Spleen (tissue), 11 donors: ENCODE measurements at regions not wholly inside any gene's neighbourhood (a gene's known extent, or its start where the extent isn't known, plus 50 kb on each side); places are given as distances from the start of the nearest gene placed in this dataset.

Experiments
- DNase-seq: peaks from one replicate; pipeline ENCODE4 v3.0.0-alpha.2; 2020
- H3K27ac ChIP-seq, 8 donors: fragments of 200-600 bp; sonication (generic) in 7 of 8; 1 replicate in 4 of 8; 2 replicates in 4 of 8; pipeline versions ENCODE4 v1.5.0 to v1.8.0; 2016 to 2021; ENCODE audit warnings: inconsistent platforms in 4 of 8, mild to moderate bottlenecking in 4 of 8, moderate library complexity in 1 of 8
- H3K27me3 ChIP-seq, 7 donors: fragments of 200-600 bp; sonication (generic) in 6 of 7; replicated peaks in 1 of 7; 1 replicate in 4 of 7; 2 replicates in 3 of 7; pipeline versions ENCODE4 v1.5.0 to v1.8.0; 2016 to 2021; ENCODE audit warnings: inconsistent platforms in 3 of 7, mild to moderate bottlenecking in 1 of 7
- H3K36me3 ChIP-seq, 6 donors: fragments of 200-600 bp; sonication (generic) in 5 of 6; 1 replicate in 4 of 6; 2 replicates in 2 of 6; pipeline versions ENCODE4 v1.5.0 to v1.8.0; 2016 to 2021; ENCODE audit warnings: inconsistent platforms in 2 of 6
- H3K4me1 ChIP-seq, 6 donors: fragments of 200-600 bp; sonication (generic) in 5 of 6; 1 replicate in 3 of 6; 2 replicates in 3 of 6; pipeline versions ENCODE4 v1.5.0 to v1.8.0; 2016 to 2021; ENCODE audit warnings: inconsistent platforms in 3 of 6
- H3K4me3 ChIP-seq, 8 donors: fragments of 200-600 bp; sonication (generic) in 7 of 8; 1 replicate in 4 of 8; 2 replicates in 4 of 8; pipeline versions ENCODE4 v1.5.0 to v1.8.0; 2016 to 2021; ENCODE audit warnings: inconsistent platforms in 4 of 8, mild to moderate bottlenecking in 4 of 8, moderate library complexity in 2 of 8
- H3K9me3 ChIP-seq, 8 donors: fragments of 200-600 bp; sonication (generic) in 7 of 8; 1 replicate in 4 of 8; 2 replicates in 4 of 8; pipeline versions ENCODE4 v1.5.0 to v1.8.0; 2016 to 2021; ENCODE audit warnings: inconsistent platforms in 4 of 8
- CTCF ChIP-seq, 11 experiments: fragments of 200-600 bp in 7 of 11; fragments of 450-650 bp in 4 of 11; sonication (generic) in 4 of 11; IDR thresholded peaks in 8 of 11; conservative IDR thresholded peaks in 3 of 11; 1 replicate in 7 of 11; 2 replicates in 4 of 11; pipeline versions ENCODE4 v1.4.0 to v1.8.0; 2016 to 2021; ENCODE audit warnings: antibody characterized with exemption in 11 of 11, inconsistent platforms in 4 of 11, mild to moderate bottlenecking in 1 of 11
- POLR2A ChIP-seq, 3 donors: fragments of 450-650 bp; IDR thresholded peaks; one replicate each; pipeline ENCODE4 v1.5.1; 2017; ENCODE audit warnings: antibody characterized with exemption in 3 of 3, mild to moderate bottlenecking in 1 of 3
- POLR2AphosphoS5 ChIP-seq, 3 donors: sonication (generic); formaldehyde crosslinking; IDR thresholded peaks; one replicate each; pipeline ENCODE4 v1.5.1; 2017; ENCODE audit warnings: antibody characterized with exemption in 3 of 3
- WGBS, 5 donors: extraction: QIAGEN DNeasy Blood & Tissue Kit in 3 of 5; methylation state at CpG; one replicate each; pipeline versions ENCODE4 v1.1.5 to v1.1.7; 2013 to 2018; 5-methylcytosine and 5-hydroxymethylcytosine counted together
- intact Hi-C: fragments of 100-400 bp; cut with DNase I; formaldehyde crosslinking; loops from one replicate; pipeline ENCODE4 v1.15.0; 2023; ENCODE audit warnings: low total_unique reads
- donor health status: healthy with polysubstance abuse.
- donor health status: DM: no; HTN: no; CAD: no; lungs with moderate emphysema.
- donor health status: DM: no; HTN: no; CAD: no.
- donor health status: Bipolar disorder and iron deficiency.
- donor health status: healthy.
- donor health status: DM: no; HTN: no; CAD: no.
- donor health status: DM: yes; HTN: yes; CAD: no.

GRCh38 chr6:160859822-160860221, 131.7 kb upstream of the MAP3K4 start:
- no peak for TF ChIP-seq POLR2AphosphoS5 (IDR thresholded peaks at IDR 0.05)
- TF ChIP-seq POLR2A (IDR thresholded peaks at IDR 0.05) = no peak
- no peak for TF ChIP-seq CTCF (IDR thresholded peaks at IDR 0.05 in 8 of 11, conservative IDR thresholded peaks at IDR 0.05 in 3 of 11)
- peaks cover 0 to 4% (median 0%) of the 10 kb centered on the region in 8 donors for H3K9me3 ChIP-seq
- no peak overlapping the region for H3K4me3 ChIP-seq
- H3K27ac ChIP-seq = no peak overlapping the region
- no peaks in the 10 kb centered on the region for H3K4me1 ChIP-seq
- no peak for DNase-seq
- WGBS, 5 donors = 64 to 85% (median 71%) methylated on average over 9 of the region's 9 CpGs
- H3K36me3 ChIP-seq = no peaks in the 10 kb centered on the region
- no peaks in the 10 kb centered on the region for H3K27me3 ChIP-seq
- intact Hi-C loops = no loop called here

- Histone ChIP-seq H3K27me3 (no peaks in the 10 kb centered on the region), H3K27ac (no peak overlapping the region), H3K4me3 (no peak overlapping the region), H3K36me3 (no peaks in the 10 kb centered on the region), H3K4me1 (no peaks in the 10 kb centered on the region), H3K9me3 (peaks cover 0 to 9% (median 1%) of the 10 kb centered on the region in 8 donors)
- TF ChIP-seq POLR2AphosphoS5 (IDR thresholded peaks at IDR 0.05) (no peak), POLR2A (IDR thresholded peaks at IDR 0.05) (no peak), CTCF (IDR thresholded peaks at IDR 0.05 in 8 of 11, conservative IDR thresholded peaks at IDR 0.05 in 3 of 11) (no peak)
- WGBS, 5 donors = 12 to 73% (median 31%) methylated on average over 3 to 4 of the region's 4 CpGs
- no peak for DNase-seq
- intact Hi-C loops = no loop called here
Measured at GRCh38 chr6:160861824-160862223, 129.7 kb upstream of the MAP3K4 start.

DNA sequence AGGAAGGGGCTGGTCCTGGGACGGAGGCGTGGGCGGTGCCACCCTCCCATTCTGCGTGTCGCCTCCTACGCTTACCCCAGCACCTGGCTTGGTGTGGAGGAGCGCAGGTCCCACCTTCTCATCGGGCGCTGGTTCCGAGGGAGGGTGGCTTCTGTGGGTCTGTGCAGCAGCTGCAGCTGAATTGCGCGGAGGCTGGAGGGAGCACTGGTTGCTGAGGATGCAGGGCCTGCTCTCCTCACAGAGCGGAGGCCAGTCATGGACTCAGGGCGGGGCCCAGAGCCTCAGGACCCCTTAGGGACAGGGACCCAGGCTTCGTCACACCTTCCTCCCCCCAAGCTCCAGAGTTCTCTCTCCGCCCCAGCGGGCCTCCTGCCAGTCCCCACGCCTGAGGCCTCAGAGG, 127.8 kb upstream of the MAP3K4 start:
- intact Hi-C loops = no loop called here
- WGBS, 5 donors = 88 to 96% (median 93%) methylated on average over 11 to 18 of the region's 18 CpGs
- Histone ChIP-seq H3K4me1 (no peaks in the 10 kb centered on the region), H3K4me3 (no peak overlapping the region), H3K27ac (no peak overlapping the region), H3K36me3 (no peaks in the 10 kb centered on the region), H3K27me3 (no peaks in the 10 kb centered on the region), H3K9me3 (peaks cover 0 to 12% (median 3%) of the 10 kb centered on the region in 8 donors)
- no peak for DNase-seq
- TF ChIP-seq POLR2AphosphoS5 (IDR thresholded peaks at IDR 0.05) (no peak), POLR2A (IDR thresholded peaks at IDR 0.05) (no peak), CTCF (IDR thresholded peaks at IDR 0.05 in 8 of 11, conservative IDR thresholded peaks at IDR 0.05 in 3 of 11) (no peak)

DNA sequence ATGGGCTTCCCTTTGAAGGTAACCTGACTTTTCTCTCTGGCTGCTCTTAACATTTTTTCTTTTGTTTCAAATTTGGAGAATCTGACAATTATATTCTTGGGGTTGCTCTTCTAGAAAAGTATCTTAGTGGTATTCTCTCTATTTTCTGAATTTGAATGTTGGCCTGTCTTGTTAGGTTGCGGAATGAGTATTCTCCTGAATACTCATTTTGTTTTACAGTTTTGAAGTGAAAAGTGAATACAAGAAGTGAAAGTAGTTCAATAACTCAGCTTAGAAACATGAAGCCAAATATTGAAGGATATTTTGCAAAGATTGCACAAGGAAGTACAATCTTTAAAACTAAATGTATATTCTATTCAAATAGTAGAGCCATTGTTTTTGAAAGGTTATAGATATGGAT, 120.2 kb upstream of the MAP3K4 start:
- Histone ChIP-seq H3K9me3 (peaks cover 0 to 8% (median 3%) of the 10 kb centered on the region in 8 donors), H3K36me3 (no peaks in the 10 kb centered on the region), H3K4me1 (no peaks in the 10 kb centered on the region), H3K27me3 (no peaks in the 10 kb centered on the region), H3K27ac (no peak overlapping the region), H3K4me3 (no peak overlapping the region)
- no peak for DNase-seq
- 67 to 94% (median 80%) methylated on average over 1 of the region's 1 CpG for WGBS, 5 donors
- intact Hi-C loops = no loop called here
- TF ChIP-seq CTCF (IDR thresholded peaks at IDR 0.05 in 8 of 11, conservative IDR thresholded peaks at IDR 0.05 in 3 of 11) = no peak
- TF ChIP-seq POLR2AphosphoS5 (IDR thresholded peaks at IDR 0.05) = no peak
- no peak for TF ChIP-seq POLR2A (IDR thresholded peaks at IDR 0.05)
